Osteoblast (primary cell): ENCODE measurements at regions not wholly inside any gene's neighbourhood (a gene's known extent, or its start where the extent isn't known, plus 50 kb on each side); places are given as distances from the start of the nearest gene placed in this dataset.
A peak's percentile ranks its signal among the peaks of the same experiment; 100 is the strongest.

Source experiments
- DNase-seq: peaks from one replicate; pipeline ENCODE4 v3.0.0; 2011; ENCODE audit warnings: low spot score, mixed read lengths; ENCODE audit not compliant: insufficient read length; ENCODE audit errors: missing footprints
- H2AFZ ChIP-seq: 2 replicates; pipeline ENCODE4 v1.6.0; 2011; ENCODE audit warnings: mild to moderate bottlenecking, low read length
- H3K27ac ChIP-seq: 2 replicates; pipeline ENCODE4 v1.5.1; 2011; ENCODE audit warnings: mild to moderate bottlenecking, low read depth, low read length, moderate library complexity
- H3K27me3 ChIP-seq: 2 replicates; pipeline ENCODE4 v1.6.0; 2012; ENCODE audit warnings: mild to moderate bottlenecking, control low read depth, inconsistent platforms, low read length, moderate library complexity; ENCODE audit not compliant: insufficient read depth
- H3K36me3 ChIP-seq: 2 replicates; pipeline ENCODE4 v1.5.1; 2011; ENCODE audit warnings: mild to moderate bottlenecking, low read length, control low read depth, moderate library complexity; ENCODE audit not compliant: insufficient read depth
- H3K4me1 ChIP-seq: 2 replicates; pipeline ENCODE4 v1.5.1; 2011; ENCODE audit warnings: mild to moderate bottlenecking, low read length, control low read depth, moderate library complexity; ENCODE audit not compliant: insufficient read depth
- H3K4me2 ChIP-seq: 2 replicates; pipeline ENCODE4 v1.6.0; 2011; ENCODE audit warnings: mild to moderate bottlenecking, low read length; ENCODE audit not compliant: insufficient read depth
- H3K4me3 ChIP-seq: fragments of 200-600 bp; sonication (generic); 3 replicates; pipeline ENCODE4 v1.5.1; 2012; ENCODE audit warnings: mild to moderate bottlenecking, low read length, inconsistent platforms; ENCODE audit not compliant: insufficient read depth
- H3K79me2 ChIP-seq: 2 replicates; pipeline ENCODE4 v1.6.0; 2012; ENCODE audit warnings: mild to moderate bottlenecking, low read length, control low read depth, inconsistent platforms; ENCODE audit not compliant: insufficient read depth
- H3K9me3 ChIP-seq: 2 replicates; pipeline ENCODE4 v1.5.1; 2011; ENCODE audit warnings: low read depth, low read length, control low read depth
- H4K20me1 ChIP-seq: 2 replicates; pipeline ENCODE4 v1.6.0; 2012; ENCODE audit warnings: mild to moderate bottlenecking, low read length, control low read depth; ENCODE audit not compliant: insufficient read depth
- TF ChIP-seq, protein P1 (sequence below): IDR thresholded peaks from 2 replicates; pipeline ENCODE4 v1.5.1; 2011; ENCODE audit warnings: mild to moderate bottlenecking, low read depth, low read length, moderate library complexity; ENCODE audit errors: extremely low read depth

DNA sequence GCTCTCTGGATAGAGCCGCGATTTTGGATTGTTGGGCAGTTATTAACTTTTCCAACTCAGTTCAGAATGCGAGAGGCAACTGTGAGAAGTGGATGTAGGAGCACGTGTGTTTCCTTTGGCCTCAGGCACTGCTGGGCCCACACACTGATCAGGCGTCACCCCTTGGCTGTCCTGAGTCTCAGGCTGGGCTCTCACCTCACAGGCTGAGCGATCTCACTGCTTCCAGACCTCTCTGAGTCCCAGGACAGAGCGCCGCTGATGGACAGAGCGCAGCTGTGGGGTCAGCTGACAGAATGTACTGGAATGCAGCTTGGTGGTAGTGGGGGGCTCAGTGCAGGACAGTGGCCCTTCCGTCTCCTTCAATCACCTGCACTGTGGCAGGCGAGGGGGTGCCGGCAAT lies 516.2 kb downstream of the TBC1D22A start:
- Histone ChIP-seq H3K4me3 (no peak overlapping the region), H3K27me3 (no peaks in the 10 kb centered on the region), H3K4me1 (peaks cover 5% of the 10 kb centered on the region), H3K4me2 (no peak overlapping the region), H3K79me2 (no peaks in the 10 kb centered on the region), H3K36me3 (no peaks in the 10 kb centered on the region), H2AFZ (no peak overlapping the region), H4K20me1 (no peaks in the 10 kb centered on the region), H3K9me3 (no peaks in the 10 kb centered on the region), H3K27ac (no peak overlapping the region)
- peak; percentile 36 for DNase-seq
- TF ChIP-seq, protein P1, sequence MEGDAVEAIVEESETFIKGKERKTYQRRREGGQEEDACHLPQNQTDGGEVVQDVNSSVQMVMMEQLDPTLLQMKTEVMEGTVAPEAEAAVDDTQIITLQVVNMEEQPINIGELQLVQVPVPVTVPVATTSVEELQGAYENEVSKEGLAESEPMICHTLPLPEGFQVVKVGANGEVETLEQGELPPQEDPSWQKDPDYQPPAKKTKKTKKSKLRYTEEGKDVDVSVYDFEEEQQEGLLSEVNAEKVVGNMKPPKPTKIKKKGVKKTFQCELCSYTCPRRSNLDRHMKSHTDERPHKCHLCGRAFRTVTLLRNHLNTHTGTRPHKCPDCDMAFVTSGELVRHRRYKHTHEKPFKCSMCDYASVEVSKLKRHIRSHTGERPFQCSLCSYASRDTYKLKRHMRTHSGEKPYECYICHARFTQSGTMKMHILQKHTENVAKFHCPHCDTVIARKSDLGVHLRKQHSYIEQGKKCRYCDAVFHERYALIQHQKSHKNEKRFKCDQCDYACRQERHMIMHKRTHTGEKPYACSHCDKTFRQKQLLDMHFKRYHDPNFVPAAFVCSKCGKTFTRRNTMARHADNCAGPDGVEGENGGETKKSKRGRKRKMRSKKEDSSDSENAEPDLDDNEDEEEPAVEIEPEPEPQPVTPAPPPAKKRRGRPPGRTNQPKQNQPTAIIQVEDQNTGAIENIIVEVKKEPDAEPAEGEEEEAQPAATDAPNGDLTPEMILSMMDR, result no peak

DNA sequence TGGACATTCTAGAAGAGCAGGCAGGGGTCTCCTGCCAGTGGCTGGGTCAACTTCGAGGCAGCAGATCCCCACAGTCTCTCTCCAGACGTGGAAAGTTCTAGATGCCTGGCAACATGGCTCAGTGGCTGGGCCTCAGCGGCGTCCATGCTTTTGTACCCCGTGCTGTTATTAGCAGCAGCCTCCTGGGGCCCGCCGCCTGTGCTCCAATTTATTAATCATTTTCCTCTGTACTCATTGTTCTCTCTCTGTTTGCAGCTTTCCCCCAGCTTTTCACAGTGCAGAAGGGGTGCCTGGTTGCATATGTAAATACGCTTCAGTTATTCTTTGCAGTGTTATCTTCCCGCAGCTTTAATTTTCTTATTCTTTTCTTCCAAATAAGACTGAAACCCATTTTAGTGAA lies 515.1 kb downstream of the TBC1D22A start:
- Histone ChIP-seq H3K4me2 (no peak overlapping the region), H3K4me3 (no peak overlapping the region), H3K79me2 (no peaks in the 10 kb centered on the region), H2AFZ (no peak overlapping the region), H3K27ac (no peak overlapping the region), H4K20me1 (no peaks in the 10 kb centered on the region), H3K36me3 (no peaks in the 10 kb centered on the region), H3K9me3 (no peaks in the 10 kb centered on the region), H3K27me3 (no peaks in the 10 kb centered on the region), H3K4me1 (peaks cover 5% of the 10 kb centered on the region)
- TF ChIP-seq, protein P1, result no peak
- DNase-seq, result no peak

- Histone ChIP-seq H3K4me1 (peaks cover 5% of the 10 kb centered on the region), H3K4me2 (no peak overlapping the region), H3K79me2 (no peaks in the 10 kb centered on the region), H3K4me3 (no peak overlapping the region), H3K27ac (no peak overlapping the region), H3K27me3 (no peaks in the 10 kb centered on the region), H4K20me1 (no peaks in the 10 kb centered on the region), H3K9me3 (no peaks in the 10 kb centered on the region), H2AFZ (no peak overlapping the region), H3K36me3 (no peaks in the 10 kb centered on the region)
- no peak for DNase-seq
- TF ChIP-seq, protein P1, result no peak
These were observed 514.5 kb downstream of the TBC1D22A start for GRCh38 chr22:47276991-47277390.

- no peak for DNase-seq
- Histone ChIP-seq H2AFZ (no peak overlapping the region), H3K36me3 (no peaks in the 10 kb centered on the region), H3K4me1 (peaks cover 5% of the 10 kb centered on the region), H3K9me3 (no peaks in the 10 kb centered on the region), H3K79me2 (no peaks in the 10 kb centered on the region), H3K27ac (no peak overlapping the region), H4K20me1 (no peaks in the 10 kb centered on the region), H3K4me3 (no peak overlapping the region), H3K4me2 (peak overlapping the region; percentile 33), H3K27me3 (no peaks in the 10 kb centered on the region)
- TF ChIP-seq, protein P1, result no peak
These were observed 514.0 kb downstream of the TBC1D22A start for GRCh38 chr22:47276450-47276820.
